ENCODE measurements at regions not wholly inside any gene's neighbourhood (a gene's known extent, or its start where the extent isn't known, plus 50 kb on each side); places are given as distances from the start of the nearest gene placed in this dataset.

DNA sequence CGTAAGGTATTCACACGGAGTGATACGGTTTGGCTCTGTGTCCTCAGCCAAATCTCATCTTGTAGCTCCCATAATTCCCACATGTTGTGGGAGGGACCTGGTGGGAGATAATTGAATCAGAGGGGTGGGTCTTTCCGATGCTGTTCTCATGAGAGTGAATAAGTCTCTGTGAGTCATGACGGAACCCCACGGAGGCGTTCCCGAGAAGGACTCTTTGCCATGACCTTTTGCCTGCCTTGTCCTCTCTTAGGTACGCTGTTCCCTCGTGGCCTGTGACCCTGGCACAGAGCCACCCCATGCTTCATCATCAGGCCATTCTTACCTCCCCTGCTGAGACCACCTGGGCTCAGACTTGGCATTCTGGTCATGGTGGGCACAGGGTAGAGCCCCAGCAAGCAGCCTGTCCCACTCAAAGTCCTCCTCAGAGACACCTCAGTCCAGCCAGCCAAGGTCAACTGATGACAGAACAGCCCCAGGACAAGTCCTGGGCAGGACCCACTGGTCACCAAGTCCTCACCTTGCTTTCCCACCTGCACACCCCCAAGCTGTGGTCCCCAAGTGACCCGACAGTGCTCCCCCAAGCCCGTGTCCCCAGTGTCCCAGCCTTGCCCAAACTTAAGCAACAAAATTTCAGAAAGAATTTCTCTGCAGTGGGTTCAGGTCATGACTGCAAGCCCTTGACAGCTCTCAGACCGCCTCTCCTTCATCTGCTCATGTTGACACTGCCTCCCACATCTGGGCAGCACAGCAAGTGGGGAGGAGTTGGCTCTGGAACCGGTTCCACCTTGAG lies 158.4 kb downstream of the ACTL8 start:
- no peak overlapping the region for H3K4me3 ChIP-seq
- no peak overlapping the region for H3K27ac ChIP-seq
- H3K4me1 ChIP-seq (replicated peaks) = no peaks in the 10 kb centered on the region
- no peaks in the 10 kb centered on the region for H3K36me3 ChIP-seq
- peaks cover 50% of the 10 kb centered on the region for H3K27me3 ChIP-seq (replicated peaks)
- no peak for DNase-seq (ENCODE audit: low read depth in 1 of 2, low spot score in 2 of 2)
- no peaks in the 10 kb centered on the region for H3K9me3 ChIP-seq (replicated peaks)

GRCh38 chr1:17914131-17914530 lies 159.0 kb downstream of the ACTL8 start:
- DNase-seq (ENCODE audit: low read depth in 1 of 2, low spot score in 2 of 2) = no peak
- Histone ChIP-seq H3K36me3 (no peaks in the 10 kb centered on the region), H3K4me3 (no peak overlapping the region), H3K4me1 (replicated peaks) (no peaks in the 10 kb centered on the region), H3K27ac (no peak overlapping the region), H3K27me3 (replicated peaks) (peaks cover 46% of the 10 kb centered on the region), H3K9me3 (replicated peaks) (no peaks in the 10 kb centered on the region)

- Histone ChIP-seq H3K4me1 (replicated peaks) (no peaks in the 10 kb centered on the region), H3K27me3 (replicated peaks) (peaks cover 40% of the 10 kb centered on the region), H3K4me3 (no peak overlapping the region), H3K9me3 (replicated peaks) (no peaks in the 10 kb centered on the region), H3K27ac (no peak overlapping the region), H3K36me3 (no peaks in the 10 kb centered on the region)
- DNase-seq (ENCODE audit: low read depth in 1 of 2, low spot score in 2 of 2) = no peak
Observed at GRCh38 chr1:17914987-17915386, 159.9 kb downstream of the ACTL8 start.

GRCh38 chr1:17915511-17916197 lies 160.5 kb downstream of the ACTL8 start:
- Histone ChIP-seq H3K4me1 (replicated peaks) (no peaks in the 10 kb centered on the region), H3K27ac (no peak overlapping the region), H3K27me3 (replicated peaks) (peaks cover 34% of the 10 kb centered on the region), H3K36me3 (no peaks in the 10 kb centered on the region), H3K4me3 (no peak overlapping the region), H3K9me3 (replicated peaks) (no peaks in the 10 kb centered on the region)
- no peak for DNase-seq (ENCODE audit: low read depth in 1 of 2, low spot score in 2 of 2)

DNA sequence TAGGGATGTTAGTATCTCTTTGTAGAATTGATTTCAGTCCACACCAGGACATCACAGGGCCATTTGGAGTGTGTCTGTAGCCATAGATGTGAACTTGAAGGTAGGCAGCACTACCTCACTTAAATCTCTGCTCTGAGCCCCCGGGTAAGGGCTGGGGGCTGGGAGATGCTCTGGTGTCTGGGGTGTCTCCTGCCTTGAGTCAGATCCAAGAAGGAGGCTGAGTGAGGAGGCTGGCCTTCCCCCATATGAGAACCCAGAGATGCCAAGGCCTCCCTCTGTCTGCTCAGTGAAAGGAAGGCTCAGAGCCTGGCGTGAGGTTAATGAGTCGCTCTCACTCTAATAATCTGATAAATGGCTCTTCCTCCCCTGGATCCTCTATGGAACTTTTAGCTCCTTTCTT lies 161.6 kb downstream of the ACTL8 start:
- H3K4me3 ChIP-seq = no peak overlapping the region
- no peak for DNase-seq (ENCODE audit: low read depth in 1 of 2, low spot score in 2 of 2)
- H3K9me3 ChIP-seq (replicated peaks) = no peaks in the 10 kb centered on the region
- H3K27me3 ChIP-seq (replicated peaks) = peaks cover 31% of the 10 kb centered on the region
- H3K4me1 ChIP-seq (replicated peaks) = no peaks in the 10 kb centered on the region
- H3K27ac ChIP-seq = no peak overlapping the region
- H3K36me3 ChIP-seq = no peaks in the 10 kb centered on the region

GRCh38 chr1:17919525-17920439 lies 164.6 kb downstream of the ACTL8 start:
- H3K4me3 ChIP-seq = no peak overlapping the region
- no peaks in the 10 kb centered on the region for H3K36me3 ChIP-seq
- no peaks in the 10 kb centered on the region for H3K4me1 ChIP-seq (replicated peaks)
- peaks cover 16% of the 10 kb centered on the region for H3K27me3 ChIP-seq (replicated peaks)
- H3K9me3 ChIP-seq (replicated peaks) = no peaks in the 10 kb centered on the region
- H3K27ac ChIP-seq = no peak overlapping the region
- peak in 1 of 2 experiments; percentile 22 for DNase-seq (ENCODE audit: low read depth in 1 of 2, low spot score in 2 of 2)

GRCh38 chr1:17920881-17921640 lies 165.9 kb downstream of the ACTL8 start:
- peaks cover 5% of the 10 kb centered on the region; the same call in 1 of the 2 replicates for H3K27me3 ChIP-seq (replicated peaks)
- no peaks in the 10 kb centered on the region for H3K9me3 ChIP-seq (replicated peaks)
- no peaks in the 10 kb centered on the region for H3K4me1 ChIP-seq (replicated peaks)
- H3K36me3 ChIP-seq = no peaks in the 10 kb centered on the region
- no peak for DNase-seq (ENCODE audit: low read depth in 1 of 2, low spot score in 2 of 2)
- H3K4me3 ChIP-seq = no peak overlapping the region
- no peak overlapping the region for H3K27ac ChIP-seq

GRCh38 chr1:17922833-17923232 lies 167.7 kb downstream of the ACTL8 start:
- no peak overlapping the region for H3K27ac ChIP-seq
- H3K9me3 ChIP-seq (replicated peaks) = no peaks in the 10 kb centered on the region
- H3K27me3 ChIP-seq (replicated peaks) = no peaks in the 10 kb centered on the region; the same call in 1 of the 2 replicates
- no peaks in the 10 kb centered on the region for H3K4me1 ChIP-seq (replicated peaks)
- H3K36me3 ChIP-seq = no peaks in the 10 kb centered on the region
- no peak overlapping the region for H3K4me3 ChIP-seq
- DNase-seq (ENCODE audit: low read depth in 1 of 2, low spot score in 2 of 2) = no peak

DNA sequence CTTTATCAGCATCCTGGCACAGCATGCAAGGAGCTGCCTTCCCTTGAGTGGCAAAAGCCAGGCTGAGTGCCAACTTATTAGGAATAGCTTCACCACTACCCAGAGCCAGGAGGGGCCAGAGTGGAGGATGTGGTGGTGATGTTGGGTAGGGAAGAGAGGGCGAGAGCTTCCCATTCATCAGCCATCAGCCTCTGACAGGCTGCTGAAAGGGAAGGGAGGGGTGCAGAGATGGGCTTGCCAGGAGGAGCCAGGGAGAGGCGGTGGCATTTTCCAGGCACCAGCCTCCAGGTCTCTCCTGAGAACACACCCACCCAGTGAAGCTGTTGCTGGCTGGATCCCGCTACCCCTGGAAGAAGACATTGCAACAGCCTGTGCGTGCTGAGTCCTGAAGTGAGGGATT lies 168.5 kb downstream of the ACTL8 start:
- Histone ChIP-seq H3K4me1 (replicated peaks) (no peaks in the 10 kb centered on the region), H3K27ac (no peak overlapping the region), H3K9me3 (replicated peaks) (no peaks in the 10 kb centered on the region), H3K27me3 (replicated peaks) (no peaks in the 10 kb centered on the region; the same call in 1 of the 2 replicates), H3K4me3 (no peak overlapping the region), H3K36me3 (no peaks in the 10 kb centered on the region)
- no peak for DNase-seq (ENCODE audit: low read depth in 1 of 2, low spot score in 2 of 2)

GRCh38 chr1:17924578-17924977 lies 169.4 kb downstream of the ACTL8 start:
- no peaks in the 10 kb centered on the region for H3K4me1 ChIP-seq (replicated peaks)
- H3K27ac ChIP-seq = no peak overlapping the region
- H3K9me3 ChIP-seq (replicated peaks) = no peaks in the 10 kb centered on the region
- no peak for DNase-seq (ENCODE audit: low read depth in 1 of 2, low spot score in 2 of 2)
- no peak overlapping the region for H3K4me3 ChIP-seq
- no peaks in the 10 kb centered on the region; the same call in 1 of the 2 replicates for H3K27me3 ChIP-seq (replicated peaks)
- no peaks in the 10 kb centered on the region for H3K36me3 ChIP-seq

GRCh38 chr1:17925290-17926237 lies 170.4 kb downstream of the ACTL8 start:
- no peak overlapping the region for H3K4me3 ChIP-seq
- no peak for DNase-seq (ENCODE audit: low read depth in 1 of 2, low spot score in 2 of 2)
- H3K4me1 ChIP-seq (replicated peaks) = no peaks in the 10 kb centered on the region
- no peaks in the 10 kb centered on the region; the same call in 1 of the 2 replicates for H3K27me3 ChIP-seq (replicated peaks)
- no peaks in the 10 kb centered on the region for H3K9me3 ChIP-seq (replicated peaks)
- no peaks in the 10 kb centered on the region for H3K36me3 ChIP-seq
- H3K27ac ChIP-seq = no peak overlapping the region

DNA sequence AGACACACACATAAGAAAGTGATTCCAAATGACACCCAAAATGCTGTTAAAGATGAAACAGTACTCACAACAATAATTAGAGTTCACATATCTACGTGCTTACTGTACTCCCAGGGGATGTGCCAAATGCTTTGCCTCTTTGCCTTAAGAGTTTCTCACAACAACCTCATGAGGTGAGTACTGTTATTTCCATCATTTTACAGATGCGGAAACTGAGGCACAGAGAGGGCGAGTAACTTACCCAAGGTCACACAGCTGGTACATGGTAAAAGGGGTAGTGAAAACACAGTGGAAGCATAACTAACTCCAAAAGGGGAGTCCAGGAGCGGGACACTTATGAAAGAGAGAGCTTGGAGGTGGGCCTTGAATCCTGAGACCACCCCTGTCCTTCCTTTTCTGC lies 171.8 kb downstream of the ACTL8 start:
- no peaks in the 10 kb centered on the region; the same call in 1 of the 2 replicates for H3K27me3 ChIP-seq (replicated peaks)
- DNase-seq (ENCODE audit: low read depth in 1 of 2, low spot score in 2 of 2) = no peak
- H3K9me3 ChIP-seq (replicated peaks) = no peaks in the 10 kb centered on the region
- no peak overlapping the region for H3K4me3 ChIP-seq
- H3K27ac ChIP-seq = no peak overlapping the region
- H3K4me1 ChIP-seq (replicated peaks) = no peaks in the 10 kb centered on the region
- H3K36me3 ChIP-seq = no peaks in the 10 kb centered on the region

All from SJSA1 (cell line).